SW 1271 (cell line): ENCODE measurements at regions not wholly inside any gene's neighbourhood (a gene's known extent, or its start where the extent isn't known, plus 50 kb on each side); places are given as distances from the start of the nearest gene placed in this dataset.
A peak's percentile ranks its signal among the peaks of the same experiment; 100 is the strongest.

Experiments used
- DNase-seq, 2 experiments: peaks; one replicate each; lab custom pipeline; 2025; lab: John Stamatoyannopoulos, UW

GRCh38 chr2:24439971-24440340 is 51.1 kb upstream of the NCOA1 start:
- DNase-seq: no peak

GRCh38 chr2:24439280-24439970 is 51.6 kb upstream of the NCOA1 start:
- no peak for DNase-seq

DNA sequence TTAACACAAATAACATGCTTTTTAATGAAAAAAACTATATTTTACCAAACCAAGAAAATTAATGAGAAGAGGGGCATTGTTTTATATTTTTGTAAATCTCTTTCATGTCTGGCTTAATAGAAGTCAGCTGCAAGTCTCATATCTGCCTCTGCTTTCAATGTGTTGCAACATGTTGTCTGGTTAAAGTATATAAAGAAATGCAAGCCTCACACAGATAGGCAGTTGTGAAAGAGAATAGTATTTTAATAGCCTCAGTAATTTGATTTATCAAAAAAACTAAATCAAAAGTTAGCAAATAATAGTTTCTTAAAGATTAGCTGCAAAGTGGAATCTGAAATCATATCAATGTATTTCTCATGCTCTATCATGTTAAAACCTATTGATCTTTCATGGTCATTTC is 52.9 kb upstream of the NCOA1 start:
- no peak for DNase-seq

GRCh38 chr2:24435391-24436316 is 55.4 kb upstream of the NCOA1 start:
- DNase-seq: no peak

DNA sequence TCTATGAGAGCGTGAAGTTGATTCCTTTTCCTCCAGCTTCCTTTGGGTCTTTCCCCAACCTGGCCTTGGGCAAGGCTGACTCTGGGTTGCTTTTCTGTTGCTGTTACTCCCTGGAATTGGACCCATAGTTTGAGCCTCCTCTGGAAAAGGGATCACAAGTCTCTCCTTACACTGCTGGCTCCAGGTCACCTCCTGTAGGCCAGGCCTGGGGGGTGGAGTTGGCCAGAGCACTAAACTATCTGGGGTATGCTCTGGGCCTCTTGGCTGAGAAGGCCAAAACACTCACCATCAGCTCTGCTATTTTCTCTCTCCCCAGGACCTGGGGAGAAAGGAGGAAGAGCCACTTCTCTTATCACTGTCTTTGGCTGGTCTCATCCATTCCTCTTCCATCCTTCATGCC is 56.5 kb upstream of the NCOA1 start:
- DNase-seq: no peak

GRCh38 chr2:24432735-24433134 is 58.3 kb upstream of the NCOA1 start:
- DNase-seq: no peak

DNA sequence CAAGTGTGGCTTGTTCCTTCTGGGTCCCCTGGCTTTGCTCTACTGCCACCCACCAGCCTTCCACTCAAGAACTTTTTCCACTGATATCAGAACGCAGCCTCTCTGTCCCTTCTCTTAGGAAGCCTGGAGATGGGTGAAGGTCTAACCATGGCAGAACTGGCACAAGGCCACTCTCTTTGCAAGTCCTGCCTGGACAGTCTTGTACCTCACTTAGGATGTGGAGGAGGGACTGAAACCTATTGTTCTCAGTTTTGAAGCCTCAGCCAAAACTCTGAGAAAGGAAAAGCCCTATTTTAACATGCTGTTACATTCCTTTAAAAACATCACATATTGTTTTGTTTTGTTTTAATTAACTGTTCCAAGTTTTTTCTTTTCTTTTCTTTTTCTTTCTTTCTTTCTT is 58.9 kb upstream of the NCOA1 start:
- DNase-seq: no peak

DNA sequence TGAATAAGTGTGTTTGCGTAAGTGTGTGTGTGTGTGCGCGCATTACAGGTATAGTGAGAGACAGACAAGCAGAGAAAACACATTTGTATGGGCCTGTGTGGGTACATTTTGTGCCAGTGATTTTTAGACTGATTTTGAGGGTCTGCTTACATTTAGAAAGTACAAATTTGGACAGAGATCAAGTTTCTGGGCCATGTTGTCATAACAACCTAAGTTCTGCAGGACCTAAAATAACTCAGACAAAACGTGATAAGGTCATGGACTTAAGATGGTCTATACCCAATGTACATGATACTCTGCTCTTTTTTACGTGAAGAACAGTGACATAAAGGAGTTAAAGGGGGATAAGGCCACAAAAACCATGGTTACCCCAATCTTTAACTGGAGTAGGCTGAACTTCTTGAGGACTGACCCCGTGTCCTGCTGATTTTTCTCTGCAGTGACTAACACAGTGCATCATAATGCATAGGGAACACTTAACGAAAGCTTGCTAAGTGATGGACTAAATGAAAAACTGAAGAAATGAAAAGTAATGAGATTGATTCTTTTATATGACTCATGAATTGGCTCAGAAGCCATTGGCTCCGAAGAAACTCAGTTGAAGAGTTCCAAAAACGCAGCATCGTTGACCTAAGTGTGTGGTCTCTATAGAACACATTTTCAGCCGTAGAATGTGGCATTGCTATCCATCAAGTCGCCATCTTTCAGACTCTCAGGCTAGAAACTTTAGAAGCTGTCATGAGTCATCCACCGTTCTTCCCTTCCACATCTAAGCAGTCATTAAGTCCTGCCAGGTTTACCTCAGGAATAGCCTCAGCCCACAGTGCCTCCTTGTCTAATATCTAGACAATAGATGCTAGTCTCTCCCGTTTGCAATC is 61.6 kb upstream of the NCOA1 start:
- DNase-seq: no peak

- no peak for DNase-seq
These were observed 64.1 kb upstream of the ITSN2 start for GRCh38 chr2:24424387-24424786.

- no peak for DNase-seq
These were observed 62.8 kb upstream of the ITSN2 start for GRCh38 chr2:24423095-24423494.

DNA sequence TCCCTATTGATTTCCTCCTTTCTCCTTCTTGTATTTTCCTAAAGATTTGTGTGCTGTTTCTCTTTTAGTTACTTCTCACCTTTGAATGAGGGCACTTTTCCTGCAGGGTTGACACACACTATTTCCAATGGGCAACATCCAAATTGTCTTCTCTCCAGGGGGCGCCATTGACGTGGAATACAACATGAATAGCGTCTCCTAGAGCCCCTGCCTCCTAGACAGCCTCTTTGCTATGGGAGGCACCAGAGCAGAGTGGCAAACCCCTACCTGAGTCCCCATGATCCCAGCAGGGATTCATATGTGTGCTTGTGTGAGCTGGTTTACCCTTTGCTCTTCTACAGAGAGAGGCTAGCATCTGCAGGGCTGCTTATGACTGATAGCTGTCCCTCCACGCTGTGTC is 61.3 kb upstream of the ITSN2 start:
- peak in 1 of 2 experiments; percentile 64 for DNase-seq

DNA sequence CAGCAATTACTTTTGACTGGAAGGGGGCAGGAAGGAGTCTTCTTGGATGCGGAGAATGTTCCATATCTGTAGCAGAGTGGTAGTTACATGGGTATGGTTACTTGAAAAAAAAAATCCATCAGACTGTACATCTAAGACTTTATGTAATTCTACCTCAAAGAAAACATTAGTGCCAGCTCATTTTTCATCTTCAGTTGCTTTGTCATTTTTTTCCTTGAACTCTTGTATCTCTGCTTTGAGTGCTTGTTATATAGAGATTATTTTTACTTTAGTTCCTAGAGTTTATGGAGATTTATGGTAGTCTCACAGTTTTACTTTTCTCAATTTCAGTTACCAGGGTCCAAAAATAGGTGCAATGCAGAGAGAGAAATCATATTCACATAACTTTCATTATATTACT is 60.0 kb upstream of the ITSN2 start:
- DNase-seq: no peak

GRCh38 chr2:24418166-24418841 is 58.0 kb upstream of the ITSN2 start:
- DNase-seq: no peak

DNA sequence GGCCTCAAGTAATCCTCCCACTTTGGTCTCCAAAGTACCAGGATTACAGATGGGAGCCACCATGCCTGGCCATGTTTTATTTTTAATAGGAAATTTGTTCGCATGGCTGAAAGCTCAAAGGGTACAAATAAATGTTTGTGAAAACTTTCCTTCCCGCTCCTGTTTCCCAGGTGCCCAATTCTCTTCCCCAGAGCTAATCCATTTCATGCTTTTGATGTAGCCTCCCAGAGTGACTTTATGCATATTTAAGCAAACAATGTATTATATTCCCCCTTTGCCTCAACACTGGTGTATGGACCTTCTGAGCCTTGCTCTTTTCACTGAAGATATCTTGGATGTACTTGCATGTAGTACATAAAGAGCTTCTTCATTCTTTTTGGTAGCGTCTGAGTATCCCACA is 52.5 kb upstream of the ITSN2 start:
- no peak for DNase-seq

- DNase-seq: no peak
These were observed 51.3 kb upstream of the ITSN2 start for GRCh38 chr2:24411488-24412151.

DNA sequence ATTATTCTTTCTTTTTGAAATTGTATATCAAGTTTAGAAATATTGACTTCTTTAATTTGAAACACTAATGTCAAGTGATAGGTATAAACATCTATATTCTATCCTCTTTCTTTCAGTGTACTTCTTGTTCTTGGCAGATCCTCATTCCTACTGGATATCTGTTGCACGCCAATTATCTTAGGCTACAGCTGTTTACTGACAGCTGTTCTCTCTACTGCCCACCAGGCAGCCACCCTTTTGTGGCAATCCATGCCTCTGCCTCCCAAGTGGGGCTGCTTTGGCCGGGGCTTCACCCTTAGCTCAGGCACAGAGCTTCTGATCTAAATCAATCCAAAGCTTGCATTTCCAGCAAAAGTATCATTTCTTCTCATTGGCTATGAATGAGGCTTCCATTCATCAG is 50.6 kb upstream of the ITSN2 start:
- no peak for DNase-seq

GRCh38 chr2:24409700-24410556 is 49.6 kb upstream of the ITSN2 start:
- peak; percentile 44 to 83 for DNase-seq
